ENCODE measurements at regions not wholly inside any gene's neighbourhood (a gene's known extent, or its start where the extent isn't known, plus 50 kb on each side); places are given as distances from the start of the nearest gene placed in this dataset.

DNA sequence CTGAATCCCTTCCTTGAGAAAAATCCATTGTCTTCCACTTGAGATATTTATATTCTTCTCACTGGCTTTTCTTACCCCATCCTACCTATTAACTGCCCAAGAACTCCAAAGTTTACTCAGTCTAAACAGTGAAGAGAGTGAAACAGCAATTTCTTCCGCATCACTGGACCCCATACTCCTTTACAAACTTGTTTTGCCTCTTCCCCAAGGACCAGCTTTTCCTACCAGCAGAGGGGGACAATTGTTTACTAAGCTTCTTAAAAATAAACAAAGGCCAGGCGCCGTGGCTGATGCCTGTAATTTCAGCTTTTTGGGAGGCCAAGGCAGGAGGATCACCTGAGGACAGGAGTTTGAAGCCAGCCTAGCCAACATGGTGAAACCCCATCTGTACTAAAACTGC lies 52.0 kb downstream of the LRATD1 start:
- no peak overlapping the region for H3K27ac Mint-ChIP-seq
- H3K4me1 Mint-ChIP-seq = no peaks in the 10 kb centered on the region
- H3K4me3 Mint-ChIP-seq = no peak overlapping the region
- TF ChIP-seq, protein P1, sequence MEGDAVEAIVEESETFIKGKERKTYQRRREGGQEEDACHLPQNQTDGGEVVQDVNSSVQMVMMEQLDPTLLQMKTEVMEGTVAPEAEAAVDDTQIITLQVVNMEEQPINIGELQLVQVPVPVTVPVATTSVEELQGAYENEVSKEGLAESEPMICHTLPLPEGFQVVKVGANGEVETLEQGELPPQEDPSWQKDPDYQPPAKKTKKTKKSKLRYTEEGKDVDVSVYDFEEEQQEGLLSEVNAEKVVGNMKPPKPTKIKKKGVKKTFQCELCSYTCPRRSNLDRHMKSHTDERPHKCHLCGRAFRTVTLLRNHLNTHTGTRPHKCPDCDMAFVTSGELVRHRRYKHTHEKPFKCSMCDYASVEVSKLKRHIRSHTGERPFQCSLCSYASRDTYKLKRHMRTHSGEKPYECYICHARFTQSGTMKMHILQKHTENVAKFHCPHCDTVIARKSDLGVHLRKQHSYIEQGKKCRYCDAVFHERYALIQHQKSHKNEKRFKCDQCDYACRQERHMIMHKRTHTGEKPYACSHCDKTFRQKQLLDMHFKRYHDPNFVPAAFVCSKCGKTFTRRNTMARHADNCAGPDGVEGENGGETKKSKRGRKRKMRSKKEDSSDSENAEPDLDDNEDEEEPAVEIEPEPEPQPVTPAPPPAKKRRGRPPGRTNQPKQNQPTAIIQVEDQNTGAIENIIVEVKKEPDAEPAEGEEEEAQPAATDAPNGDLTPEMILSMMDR (IDR thresholded peaks at IDR 0.05; ENCODE audit: unreplicated experiment in 3 of 3) = no peak
- H3K9me3 Mint-ChIP-seq = peaks cover 4% of the 10 kb centered on the region
- H3K36me3 Mint-ChIP-seq (ENCODE audit: low read depth) = no peaks in the 10 kb centered on the region
- H3K27me3 Mint-ChIP-seq (ENCODE audit: low read depth) = no peaks in the 10 kb centered on the region

DNA sequence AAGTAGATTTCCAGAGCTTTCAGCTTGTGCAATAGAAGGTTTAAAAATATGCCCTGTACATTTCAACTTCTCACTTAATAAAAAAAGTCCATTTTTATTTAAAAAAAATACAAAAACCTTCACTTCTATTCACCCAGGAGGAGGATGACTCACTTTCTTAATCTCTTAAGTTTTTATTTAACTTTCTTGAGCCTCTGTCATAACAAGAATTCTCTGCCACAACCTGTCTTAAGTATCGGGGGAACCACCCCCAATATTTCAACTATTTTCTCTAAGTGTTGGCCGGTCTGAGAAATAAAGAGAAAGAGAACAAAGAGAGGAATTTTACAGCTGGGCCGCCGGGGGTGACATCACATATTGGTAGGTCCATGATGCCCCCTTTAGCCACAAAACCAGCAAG lies 58.4 kb downstream of the LRATD1 start:
- Mint-ChIP-seq H3K36me3 (ENCODE audit: low read depth) (no peaks in the 10 kb centered on the region), H3K4me1 (no peaks in the 10 kb centered on the region), H3K27me3 (ENCODE audit: low read depth) (no peaks in the 10 kb centered on the region), H3K27ac (no peak overlapping the region), H3K9me3 (peaks cover 12% of the 10 kb centered on the region), H3K4me3 (no peak overlapping the region)
- TF ChIP-seq, protein P1 (IDR thresholded peaks at IDR 0.05; ENCODE audit: unreplicated experiment in 3 of 3) = no peak

DNA sequence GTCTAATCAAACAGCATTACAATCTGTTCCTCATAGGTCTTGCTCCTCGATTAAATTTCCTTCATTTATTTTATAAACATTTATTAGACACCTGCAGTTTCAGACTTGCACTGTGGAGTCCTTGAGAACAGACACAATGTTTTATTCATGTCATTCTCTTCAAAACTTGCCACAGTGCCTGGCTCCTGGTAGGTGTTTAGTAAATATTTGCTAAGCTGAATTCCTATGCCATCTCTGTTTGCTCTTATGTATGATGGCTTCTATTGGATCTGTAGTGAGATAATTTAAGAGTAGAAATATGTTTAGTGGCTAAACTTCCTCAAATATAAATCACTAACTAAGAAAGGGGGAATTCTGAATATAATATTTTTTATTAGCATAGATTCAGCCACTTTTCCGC lies 61.4 kb downstream of the LRATD1 start:
- no peaks in the 10 kb centered on the region for H3K27me3 Mint-ChIP-seq (ENCODE audit: low read depth)

DNA sequence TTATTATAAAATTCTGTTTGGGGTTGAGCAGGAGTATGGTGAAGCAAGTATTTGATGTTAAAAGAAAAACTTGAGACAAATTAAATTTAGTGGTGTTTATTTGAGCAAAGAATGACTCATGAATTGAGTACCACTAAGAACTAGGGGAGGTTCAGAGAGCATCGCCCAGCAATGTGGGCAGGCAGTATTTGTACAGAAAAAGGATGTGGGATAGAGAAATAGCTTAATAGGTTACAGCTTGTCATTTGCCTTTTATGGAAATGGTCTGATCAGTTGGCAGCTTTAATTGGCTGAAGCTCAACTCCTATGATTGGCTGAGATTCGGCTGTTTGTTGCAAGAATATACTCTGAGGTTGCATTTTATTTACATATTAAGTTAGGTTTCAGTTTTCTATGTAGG lies 68.2 kb downstream of the LRATD1 start:
- no peaks in the 10 kb centered on the region for H3K36me3 Mint-ChIP-seq (ENCODE audit: low read depth)
- H3K4me1 Mint-ChIP-seq = no peaks in the 10 kb centered on the region
- TF ChIP-seq, protein P1 (IDR thresholded peaks at IDR 0.05; ENCODE audit: unreplicated experiment in 3 of 3) = no peak
- H3K9me3 Mint-ChIP-seq = no peaks in the 10 kb centered on the region
- H3K27me3 Mint-ChIP-seq (ENCODE audit: low read depth) = no peaks in the 10 kb centered on the region
- H3K4me3 Mint-ChIP-seq = no peak overlapping the region
- H3K27ac Mint-ChIP-seq = no peak overlapping the region

More for the DNA sequence above, 61.4 kb downstream of the LRATD1 start:
- TF ChIP-seq, protein P1 (IDR thresholded peaks at IDR 0.05; ENCODE audit: unreplicated experiment in 3 of 3) = no peak
- Mint-ChIP-seq H3K27ac (no peak overlapping the region), H3K9me3 (peaks cover 9% of the 10 kb centered on the region), H3K4me3 (no peak overlapping the region), H3K36me3 (ENCODE audit: low read depth) (no peaks in the 10 kb centered on the region), H3K4me1 (no peaks in the 10 kb centered on the region)

DNA sequence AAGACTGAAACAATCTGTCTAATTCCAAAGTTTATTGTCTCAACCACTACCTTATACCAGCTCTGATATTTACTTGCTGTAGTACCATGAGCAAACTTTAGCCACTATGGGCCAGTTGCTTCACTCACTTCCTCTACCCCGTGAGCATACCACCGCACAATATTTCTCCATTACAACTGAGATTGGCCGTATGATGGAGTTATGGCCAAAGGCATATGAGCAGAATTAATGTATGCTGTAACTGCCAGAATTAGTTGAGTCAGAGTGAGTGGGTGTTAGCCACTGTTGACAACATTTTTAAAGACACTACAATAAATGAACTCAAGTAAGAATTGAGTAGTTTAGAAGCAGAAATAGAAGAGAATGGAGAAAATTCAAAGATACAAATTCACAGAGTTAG lies 69.7 kb downstream of the LRATD1 start:
- H3K4me3 Mint-ChIP-seq = no peak overlapping the region
- H3K27me3 Mint-ChIP-seq (ENCODE audit: low read depth) = no peaks in the 10 kb centered on the region
- no peaks in the 10 kb centered on the region for H3K4me1 Mint-ChIP-seq
- TF ChIP-seq, protein P1 (IDR thresholded peaks at IDR 0.05; ENCODE audit: unreplicated experiment in 3 of 3) = no peak
- H3K27ac Mint-ChIP-seq = no peak overlapping the region
- no peaks in the 10 kb centered on the region for H3K36me3 Mint-ChIP-seq (ENCODE audit: low read depth)
- H3K9me3 Mint-ChIP-seq = no peaks in the 10 kb centered on the region

DNA sequence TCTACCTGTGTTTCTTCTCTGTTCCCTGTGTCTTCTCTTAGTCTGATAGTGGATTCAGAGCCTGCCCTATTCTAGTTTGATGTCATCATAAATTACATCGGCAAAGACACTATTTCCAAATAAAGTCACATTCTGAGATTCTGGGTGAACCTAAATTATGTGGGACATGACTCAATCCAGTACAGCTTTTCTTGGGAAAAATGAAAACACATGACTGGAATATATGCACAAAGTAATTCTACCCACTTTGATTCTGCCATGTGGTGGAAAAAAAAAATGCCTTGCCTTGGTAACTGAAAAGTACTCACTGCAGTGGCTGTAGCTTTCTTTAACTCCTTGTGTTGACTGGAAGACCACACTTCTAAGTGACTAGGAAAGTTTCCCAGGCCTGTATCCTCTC lies 73.7 kb downstream of the LRATD1 start:
- Mint-ChIP-seq H3K27me3 (ENCODE audit: low read depth) (no peaks in the 10 kb centered on the region), H3K27ac (no peak overlapping the region), H3K36me3 (ENCODE audit: low read depth) (no peaks in the 10 kb centered on the region), H3K4me3 (no peak overlapping the region), H3K4me1 (no peaks in the 10 kb centered on the region), H3K9me3 (no peaks in the 10 kb centered on the region)
- TF ChIP-seq, protein P1 (IDR thresholded peaks at IDR 0.05; ENCODE audit: unreplicated experiment in 3 of 3) = no peak
